Activated CD4-positive, alpha-beta T cell treated with anti-CD3 and anti-CD28 coated beads, Interleukin-10, Interleukin-2, amounts not matched to agents 100 ng/mL and 50 ng/mL, durations not matched to agents 16 hours and 8 hours (primary cell): ENCODE measurements at regions not wholly inside any gene's neighbourhood (a gene's known extent, or its start where the extent isn't known, plus 50 kb on each side); places are given as distances from the start of the nearest gene placed in this dataset.
A peak's percentile ranks its signal among the peaks of the same experiment; 100 is the strongest.
"Not testable (repeated sequence)": the region's sequence is repeated elsewhere in the genome, so short reads cannot be mapped to it uniquely, and the experiment has no call there.

Experiments used
- DNase-seq: peaks from one replicate; pipeline ENCODE4 v3.0.0-alpha.2; 2020

DNA sequence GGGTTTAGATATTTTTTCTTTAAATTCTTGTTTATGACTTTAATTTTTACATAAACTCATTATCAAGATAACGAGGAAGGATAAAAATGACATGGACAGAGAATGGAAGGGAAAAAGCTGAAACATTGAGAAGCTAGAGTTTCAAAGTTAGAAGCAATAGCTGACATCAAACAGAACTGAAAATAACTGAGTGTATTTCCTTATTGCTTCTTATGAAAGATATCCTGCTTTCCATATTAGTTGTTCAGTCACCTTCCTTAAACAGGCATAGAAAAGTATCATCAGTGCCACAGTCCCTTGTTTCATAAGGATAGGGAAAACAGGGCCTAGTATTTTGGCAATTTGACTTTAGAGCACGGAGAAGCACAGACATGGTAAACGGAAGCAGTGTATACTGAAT lies 460.5 kb upstream of the GHITM start:
- peak; percentile 56 for DNase-seq

GRCh38 chr10:83680470-83680891 lies 458.8 kb upstream of the GHITM start:
- DNase-seq: peak; percentile 91

- DNase-seq: no peak
These were observed 456.9 kb upstream of the GHITM start for GRCh38 chr10:83682414-83682813.

DNA sequence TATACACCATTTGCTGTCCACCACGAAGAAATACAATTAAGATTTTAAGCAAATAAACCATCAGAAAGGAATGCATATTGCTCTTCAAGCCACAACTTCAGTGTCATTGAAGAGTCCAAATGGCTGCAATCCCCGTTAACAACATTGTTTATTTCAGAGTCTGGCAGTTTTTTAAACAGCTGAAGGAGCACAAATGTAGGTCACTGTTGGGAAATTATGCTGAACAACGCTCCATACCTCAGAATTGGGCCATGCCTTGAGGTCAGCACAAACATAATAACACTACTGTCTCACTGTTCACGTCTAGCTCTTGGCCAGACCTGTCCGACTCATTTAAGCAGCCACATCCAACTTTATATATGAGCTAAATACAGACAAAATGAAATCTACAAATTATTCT lies 453.9 kb upstream of the GHITM start:
- DNase-seq: no peak

DNA sequence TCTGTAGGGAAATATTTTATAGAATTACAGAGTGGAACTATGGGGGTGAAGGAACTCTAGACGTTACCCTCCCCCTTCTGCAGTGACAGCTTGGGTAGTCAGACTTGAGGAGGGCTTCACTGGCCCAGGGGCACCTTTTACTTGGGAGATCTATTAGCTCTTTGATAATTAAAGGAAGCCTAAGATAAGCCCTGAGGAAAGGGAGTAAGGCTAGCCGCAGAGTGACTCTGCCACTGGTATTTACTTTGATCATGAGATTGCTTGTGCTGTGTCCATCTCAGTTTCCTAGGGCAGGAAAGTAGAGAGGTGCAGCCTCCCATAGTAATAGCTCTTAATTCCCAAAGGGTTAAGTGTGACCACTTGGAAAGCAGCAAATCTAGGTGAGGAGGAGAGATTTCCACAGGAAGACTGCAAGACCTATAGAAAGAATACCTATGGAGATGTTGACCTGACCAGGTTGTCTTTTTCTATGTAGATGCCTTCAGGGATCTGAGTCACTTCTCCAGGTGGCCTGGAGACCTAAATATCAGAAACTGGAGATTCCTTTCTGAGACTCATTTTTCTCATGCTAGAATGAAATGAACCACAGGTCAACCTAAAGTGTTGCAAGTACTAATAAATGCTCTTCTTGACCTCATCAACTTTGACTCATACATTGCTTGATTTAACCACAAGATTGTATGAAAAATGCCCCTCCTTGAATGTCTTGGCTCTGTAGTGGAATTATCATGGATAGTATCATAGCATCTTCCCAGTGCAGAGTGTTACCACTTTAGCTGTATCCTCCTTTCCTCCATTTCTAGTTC lies 447.3 kb upstream of the GHITM start:
- no peak for DNase-seq

DNA sequence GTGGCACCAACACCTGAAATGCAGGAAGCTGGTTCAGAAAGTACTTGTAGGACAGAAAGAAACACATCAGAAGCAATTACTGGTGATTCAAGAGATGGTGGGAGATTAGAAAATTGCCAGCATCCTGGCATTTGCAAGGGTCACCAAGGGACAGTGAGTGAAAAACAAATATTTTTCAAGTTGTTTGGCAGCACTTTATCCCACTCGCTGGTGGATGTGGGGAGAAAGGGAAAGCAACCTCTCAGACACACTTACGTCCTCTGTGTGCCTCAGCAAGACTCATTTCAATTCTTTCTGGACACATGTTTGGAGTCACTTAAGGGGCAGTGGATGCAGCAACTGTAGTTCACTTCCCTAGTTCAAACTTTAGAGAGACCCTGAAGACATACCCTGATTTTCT lies 440.4 kb upstream of the GHITM start:
- no peak for DNase-seq

DNA sequence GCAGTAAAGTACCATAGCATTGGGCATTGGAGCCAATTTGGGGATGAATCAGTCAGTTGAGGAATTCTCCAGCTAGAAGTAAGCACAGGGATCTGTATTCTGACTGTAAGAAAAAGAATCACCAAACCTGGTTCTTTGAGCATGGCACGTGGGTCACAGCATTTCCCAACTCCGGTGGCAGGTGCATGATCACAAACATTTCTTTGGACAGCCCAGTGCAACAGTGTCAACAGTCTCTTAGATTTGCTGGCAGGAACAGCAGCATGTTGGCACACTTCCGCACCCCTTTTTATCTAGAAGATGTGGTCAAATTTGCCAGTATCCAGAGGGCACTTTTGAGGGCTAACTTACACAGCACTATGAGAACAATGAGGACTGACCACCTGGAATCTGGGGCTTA lies 437.5 kb upstream of the GHITM start:
- DNase-seq: no peak

DNA sequence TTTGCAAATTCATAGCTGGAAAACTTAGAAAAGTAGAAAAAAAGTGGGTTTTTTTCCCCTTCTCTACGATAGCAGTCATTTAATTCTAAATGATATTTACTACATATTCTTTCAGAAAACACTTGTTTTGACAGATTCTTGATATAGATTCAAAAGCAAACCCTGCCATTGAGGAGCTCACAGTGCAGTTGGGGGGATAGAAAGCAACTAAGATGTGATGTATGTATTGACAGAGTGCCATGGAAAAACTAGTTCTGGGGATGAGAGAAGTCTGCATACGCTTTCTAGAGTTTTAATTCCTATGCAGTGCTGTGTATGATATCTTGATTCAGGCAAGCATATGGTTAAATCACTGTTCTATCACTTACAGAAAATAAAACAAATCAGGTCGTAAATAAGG lies 436.6 kb upstream of the GHITM start:
- DNase-seq: no peak

DNA sequence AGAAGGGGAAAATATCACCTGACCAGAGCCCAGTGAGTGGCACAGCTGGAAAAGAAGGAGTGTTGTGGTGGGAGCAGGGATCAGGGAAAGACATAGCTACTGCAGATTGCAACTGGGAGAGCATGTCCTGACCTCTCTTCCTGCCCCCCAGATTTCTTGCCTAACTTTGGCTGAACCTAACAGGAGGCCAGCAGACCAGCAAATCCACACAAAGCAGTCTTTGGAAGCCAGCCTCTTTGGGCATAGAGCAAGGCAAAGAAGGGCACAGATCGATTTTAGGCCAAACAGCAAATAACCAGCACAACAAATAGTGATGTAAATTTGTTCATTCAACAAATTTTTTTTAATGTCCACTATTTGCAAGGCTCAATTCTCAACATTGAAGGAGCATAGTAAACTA lies 433.2 kb upstream of the GHITM start:
- DNase-seq: no peak

DNA sequence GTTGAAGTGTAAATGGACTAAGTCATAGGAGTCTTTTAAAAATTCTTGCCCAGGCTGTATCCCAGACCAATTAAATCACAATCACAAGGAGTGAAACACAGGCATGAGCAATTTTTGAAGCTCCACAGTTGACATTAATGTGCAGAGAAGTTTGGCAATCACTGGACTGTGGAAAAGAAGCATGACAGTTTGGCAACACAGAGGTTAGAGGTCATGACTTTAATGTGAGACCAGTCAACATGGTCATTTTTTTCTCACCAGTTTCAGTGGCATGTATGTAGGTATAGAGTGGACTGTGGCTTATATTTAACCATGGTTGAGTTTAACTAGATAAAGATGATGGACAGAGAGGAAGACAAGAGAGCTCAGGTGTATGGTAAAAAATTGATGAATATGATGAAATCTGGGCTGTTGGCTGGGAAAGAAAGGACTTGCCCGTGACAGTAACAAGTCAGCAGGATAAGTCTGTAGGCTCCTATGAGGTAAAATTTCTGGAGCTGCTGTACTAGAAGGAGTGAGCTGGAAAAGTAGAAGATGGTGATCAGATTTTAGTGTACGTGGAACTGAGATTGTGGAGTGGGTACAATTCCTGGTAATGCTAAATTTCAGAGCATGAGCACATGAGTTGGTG lies 432.2 kb upstream of the GHITM start:
- no peak for DNase-seq

GRCh38 chr10:83713423-83713822 lies 425.9 kb upstream of the GHITM start:
- DNase-seq: no peak

DNA sequence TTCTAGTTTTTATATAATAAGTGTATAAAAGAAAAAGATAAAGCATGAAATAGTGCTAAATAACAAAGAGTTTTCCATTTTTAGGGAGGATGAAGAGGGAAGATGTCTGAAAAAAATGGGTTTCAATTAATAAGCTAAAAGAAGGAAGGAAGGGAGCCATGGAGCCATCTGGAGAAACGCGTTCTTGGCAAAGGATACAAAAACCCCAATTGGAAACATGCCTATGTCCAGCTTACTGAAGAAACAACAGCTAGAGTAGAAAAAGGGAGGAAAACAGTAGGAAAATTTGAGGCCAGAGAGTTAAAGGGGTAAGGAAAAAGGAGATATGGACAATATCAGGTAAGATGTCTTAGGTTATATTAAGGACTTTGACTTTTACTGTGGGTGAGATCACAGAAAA lies 416.2 kb upstream of the GHITM start:
- DNase-seq: no peak

DNA sequence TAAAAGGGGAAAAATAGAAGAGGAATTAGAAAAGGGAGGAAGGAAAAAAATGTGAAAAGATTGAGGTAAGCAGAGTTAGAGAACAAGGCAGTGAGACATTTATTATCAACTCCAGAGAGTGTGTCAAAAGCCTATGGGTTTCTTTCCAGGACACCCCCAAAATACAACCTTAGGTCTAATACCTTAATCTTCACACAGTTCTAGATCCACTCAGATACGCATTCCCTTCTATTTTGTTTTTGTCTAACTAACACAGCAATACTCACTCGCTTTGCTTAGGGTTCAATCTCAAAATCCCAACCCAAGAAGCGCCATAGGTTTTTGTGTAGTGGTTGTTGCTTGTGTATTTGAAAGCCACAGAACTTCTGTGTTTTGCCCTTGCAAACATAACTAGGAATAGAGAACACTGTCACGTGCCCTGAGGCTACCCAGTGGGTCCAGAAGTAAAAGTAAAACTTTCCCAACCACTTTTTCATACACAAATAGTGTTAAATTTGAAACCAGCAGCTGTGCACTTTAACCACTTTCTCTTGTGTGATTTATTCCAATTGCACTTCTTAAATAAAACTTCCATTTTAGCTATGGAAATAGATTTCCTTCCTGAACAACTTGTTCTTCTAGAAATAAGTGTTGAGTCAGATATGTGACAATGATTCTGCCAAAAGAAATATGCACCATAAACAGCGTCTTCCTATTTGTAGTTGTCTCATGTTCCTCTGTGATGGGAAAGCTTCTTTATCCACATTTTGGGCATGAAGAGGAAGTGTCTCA lies 414.7 kb upstream of the GHITM start:
- DNase-seq: no peak

GRCh38 chr10:83725567-83725966 lies 413.7 kb upstream of the GHITM start:
- DNase-seq: no peak

GRCh38 chr10:83734278-83734677 lies 405.0 kb upstream of the GHITM start:
- no peak for DNase-seq

DNA sequence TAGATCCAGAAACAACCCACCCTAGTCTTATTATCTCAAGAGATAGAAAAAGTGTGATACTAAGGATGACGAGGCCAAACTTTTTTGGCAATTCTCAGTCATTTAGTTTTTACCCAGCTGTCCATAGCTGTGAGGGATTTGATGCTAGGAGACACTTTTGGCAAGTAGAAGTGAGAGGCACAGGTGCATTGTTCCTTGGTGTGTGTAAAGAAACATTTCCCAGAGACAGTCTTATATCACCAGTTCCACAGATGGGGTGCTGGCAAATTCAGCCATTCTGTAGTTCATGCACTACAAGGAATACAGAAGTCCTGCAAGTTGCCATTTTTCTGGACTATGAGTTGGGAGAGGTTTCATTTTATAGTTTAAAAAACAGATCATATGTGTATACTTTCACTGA lies 403.3 kb upstream of the GHITM start:
- no peak for DNase-seq

- no peak for DNase-seq
These were observed 388.7 kb upstream of the GHITM start for GRCh38 chr10:83750604-83751003.

GRCh38 chr10:83753490-83753889 lies 385.8 kb upstream of the GHITM start:
- DNase-seq: no peak

- no peak for DNase-seq
These were observed 384.5 kb upstream of the GHITM start for GRCh38 chr10:83754857-83755256.

DNA sequence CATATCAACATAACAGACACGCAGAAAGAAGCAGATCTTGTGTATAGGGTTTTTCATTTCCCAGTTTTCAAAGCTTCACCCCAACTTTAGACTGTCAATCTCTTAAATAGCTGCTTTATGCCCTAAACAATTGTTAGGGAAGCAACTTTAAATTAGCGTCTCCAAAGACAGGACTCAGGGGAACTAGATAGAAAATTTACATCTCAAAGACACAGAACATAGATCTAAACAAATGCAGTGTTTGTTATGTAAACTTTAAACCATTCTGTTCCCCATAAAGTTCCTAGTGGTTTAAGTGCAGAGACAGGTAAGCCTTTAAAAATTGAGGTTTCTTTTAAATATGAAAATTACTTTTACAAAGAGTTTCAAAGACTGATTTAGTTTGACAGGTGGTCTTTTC lies 379.2 kb upstream of the GHITM start:
- no peak for DNase-seq

DNA sequence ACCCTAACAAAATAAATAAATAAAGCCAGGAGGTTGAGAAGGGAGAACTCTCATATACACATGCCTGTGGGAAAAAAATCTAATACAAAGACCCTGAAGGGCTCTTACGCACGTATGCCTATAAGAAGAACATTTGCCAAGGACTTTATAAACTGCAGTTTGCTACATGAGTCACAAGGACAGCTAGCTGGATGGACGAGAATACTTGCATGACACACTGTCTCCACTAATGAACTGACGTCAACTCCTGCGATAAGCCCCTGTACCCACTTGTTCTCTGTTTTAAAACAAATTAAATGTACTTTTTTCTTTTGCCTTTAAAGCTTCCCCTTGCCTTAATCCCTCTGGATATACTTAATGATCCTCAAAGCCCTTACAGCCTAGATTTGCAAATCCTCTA lies 374.6 kb upstream of the GHITM start:
- no peak for DNase-seq

DNA sequence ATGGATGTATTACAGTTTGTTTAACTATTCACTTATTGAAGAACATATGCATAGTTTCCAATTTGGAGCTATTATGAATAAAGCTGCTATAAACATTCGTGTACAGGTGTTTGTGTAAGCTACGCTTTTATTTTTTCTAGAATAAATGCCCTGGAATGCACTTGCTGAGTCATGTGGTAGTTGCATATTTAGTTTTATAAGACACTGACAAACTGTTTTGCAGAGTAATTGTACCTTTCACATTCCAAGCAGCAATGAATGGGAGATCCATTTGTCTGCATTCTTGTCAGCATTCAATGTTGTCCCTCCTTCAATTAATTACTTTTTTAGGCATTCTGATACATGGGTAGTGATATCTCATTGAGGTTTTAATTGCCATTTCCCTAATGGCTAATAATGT lies 373.6 kb upstream of the GHITM start:
- DNase-seq: no peak

- no peak for DNase-seq
These were observed 370.0 kb upstream of the GHITM start for GRCh38 chr10:83769281-83769820.

- not testable (repeated sequence) for DNase-seq
These were observed 352.6 kb upstream of the GHITM start for GRCh38 chr10:83786701-83787100.
